OCI-LY1 (cell line): ENCODE measurements at regions not wholly inside any gene's neighbourhood (a gene's known extent, or its start where the extent isn't known, plus 50 kb on each side); places are given as distances from the start of the nearest gene placed in this dataset.

Experiments used
- CTCF ChIP-seq: fragments of 200-600 bp; sonication (generic), shearing (Covaris generic); IDR thresholded peaks from 2 replicates; pipeline ENCODE4 v1.5.1; 2017; ENCODE audit warnings: mild to moderate bottlenecking, antibody characterized with exemption, low read length, moderate library complexity, mixed read lengths
- EZH2 ChIP-seq: fragments of 200-600 bp; sonication (generic), shearing (Covaris generic); IDR thresholded peaks from 2 replicates; pipeline ENCODE4 v1.8.0; 2017; ENCODE audit warnings: borderline replicate concordance, mixed run types, mild to moderate bottlenecking, antibody characterized with exemption, low read length, moderate library complexity, mixed read lengths

GRCh38 chr9:33703430-33704102 lies 91.8 kb upstream of the PRSS3 start:
- TF ChIP-seq CTCF (no peak), EZH2 (no peak)
